KMS-11 (cell line): ENCODE measurements at regions not wholly inside any gene's neighbourhood (a gene's known extent, or its start where the extent isn't known, plus 50 kb on each side); places are given as distances from the start of the nearest gene placed in this dataset.

Experiments used
- H2AFZ ChIP-seq: fragments of 200-600 bp; sonication (generic); 2 replicates; pipeline ENCODE4 v1.6.1; 2016; ENCODE audit warnings: antibody characterized with exemption, mixed run types, low read depth
- H3K27ac ChIP-seq: fragments of 200-600 bp; sonication (generic); 2 replicates; pipeline ENCODE4 v1.6.1; 2016; ENCODE audit warnings: mild to moderate bottlenecking, mixed run types
- H3K27me3 ChIP-seq: fragments of 200-600 bp; sonication (generic); 2 replicates; pipeline ENCODE4 v1.6.1; 2017; ENCODE audit warnings: mild to moderate bottlenecking, low read depth, mixed run types, moderate library complexity; ENCODE audit not compliant: insufficient read depth
- H3K36me3 ChIP-seq: fragments of 200-600 bp; sonication (generic); 2 replicates; pipeline ENCODE4 v1.6.1; 2017; ENCODE audit warnings: mild to moderate bottlenecking, mixed run types; ENCODE audit not compliant: insufficient read depth
- H3K4me1 ChIP-seq: fragments of 200-600 bp; sonication (generic); 2 replicates; pipeline ENCODE4 v1.6.1; 2016; ENCODE audit warnings: mild to moderate bottlenecking, low read depth, mixed run types; ENCODE audit not compliant: poor library complexity, severe bottlenecking
- H3K4me2 ChIP-seq: fragments of 200-600 bp; sonication (generic); 2 replicates; pipeline ENCODE4 v1.7.0; 2016; ENCODE audit warnings: mild to moderate bottlenecking, mixed run types
- H3K4me3 ChIP-seq: fragments of 200-600 bp; sonication (generic); IDR thresholded peaks from 2 replicates; pipeline ENCODE4 v1.6.1; 2017; ENCODE audit warnings: low read depth, low read length, mixed read lengths; ENCODE audit not compliant: insufficient read depth
- H3K79me2 ChIP-seq: fragments of 200-600 bp; sonication (generic); 2 replicates; pipeline ENCODE4 v1.6.1; 2016; ENCODE audit warnings: low read depth, mixed run types; ENCODE audit not compliant: insufficient read depth
- H3K9ac ChIP-seq: fragments of 200-600 bp; sonication (generic); 2 replicates; pipeline ENCODE4 v1.6.1; 2016; ENCODE audit warnings: mild to moderate bottlenecking, mixed run types
- H4K20me1 ChIP-seq: fragments of 200-600 bp; sonication (generic); 2 replicates; pipeline ENCODE4 v1.6.1; 2016; ENCODE audit warnings: mild to moderate bottlenecking, mixed run types; ENCODE audit not compliant: insufficient read depth
- CTCF ChIP-seq: fragments of 200-600 bp; sonication (generic); conservative IDR thresholded peaks from 2 replicates; pipeline ENCODE4 v1.6.1; 2017; ENCODE audit warnings: low read depth, mild to moderate bottlenecking, antibody characterized with exemption, low read length, moderate library complexity, mixed read lengths

GRCh38 chr3:87044846-87045245, 53.9 kb upstream of the VGLL3 start:
- Histone ChIP-seq H3K36me3 (no peaks in the 10 kb centered on the region), H3K4me2 (no peak overlapping the region), H3K4me3 (no peak overlapping the region), H3K27me3 (no peaks in the 10 kb centered on the region), H3K9ac (no peak overlapping the region), H2AFZ (no peak overlapping the region), H3K79me2 (no peaks in the 10 kb centered on the region), H3K4me1 (no peaks in the 10 kb centered on the region), H4K20me1 (no peaks in the 10 kb centered on the region), H3K27ac (no peak overlapping the region)
- no peak for TF ChIP-seq CTCF

GRCh38 chr3:87044409-87044808, 53.5 kb upstream of the VGLL3 start:
- H3K27ac ChIP-seq = no peak overlapping the region
- H3K4me3 ChIP-seq = no peak overlapping the region
- no peak for TF ChIP-seq CTCF
- H3K4me1 ChIP-seq = no peaks in the 10 kb centered on the region
- no peak overlapping the region for H2AFZ ChIP-seq
- H4K20me1 ChIP-seq = no peaks in the 10 kb centered on the region
- H3K9ac ChIP-seq = no peak overlapping the region
- no peaks in the 10 kb centered on the region for H3K36me3 ChIP-seq
- no peak overlapping the region for H3K4me2 ChIP-seq
- no peaks in the 10 kb centered on the region for H3K27me3 ChIP-seq
- no peaks in the 10 kb centered on the region for H3K79me2 ChIP-seq

GRCh38 chr3:87041191-87041590, 50.2 kb upstream of the VGLL3 start:
- H2AFZ ChIP-seq = no peak overlapping the region
- H4K20me1 ChIP-seq = no peaks in the 10 kb centered on the region
- H3K9ac ChIP-seq = no peak overlapping the region
- no peaks in the 10 kb centered on the region for H3K79me2 ChIP-seq
- TF ChIP-seq CTCF = no peak
- H3K4me1 ChIP-seq = no peaks in the 10 kb centered on the region
- no peaks in the 10 kb centered on the region for H3K27me3 ChIP-seq
- no peak overlapping the region for H3K27ac ChIP-seq
- H3K4me3 ChIP-seq = no peak overlapping the region
- no peaks in the 10 kb centered on the region for H3K36me3 ChIP-seq
- no peak overlapping the region for H3K4me2 ChIP-seq
